Activated CD4-positive, alpha-beta T cell treated with anti-CD3 and anti-CD28 coated beads for 36 hours (primary cell): ENCODE measurements at regions not wholly inside any gene's neighbourhood (a gene's known extent, or its start where the extent isn't known, plus 50 kb on each side); places are given as distances from the start of the nearest gene placed in this dataset.

ENCODE experiments used
- ATAC-seq: fragments of 200-7000 bp; cut with Tn5 transposase; one replicate; pipeline ENCODE4 v1.10.0; 2021; ENCODE audit warnings: mild to moderate bottlenecking, moderate library complexity
- CTCF ChIA-PET: fragments of 350-600 bp; sonication (Branson Sonifier 250); formaldehyde crosslinking; loops from one replicate; lab custom pipeline; 2021; ENCODE audit warnings: antibody characterized with exemption; lab: Charles Lee
- POLR2A ChIA-PET: fragments of 350-600 bp; sonication (Branson Sonifier 250); formaldehyde crosslinking; loops from one replicate; lab custom pipeline; 2021; ENCODE audit warnings: antibody characterized with exemption, inconsistent platforms; lab: Charles Lee
- DNase-seq: peaks from one replicate; pipeline ENCODE4 v3.0.0-alpha.2; 2020
- H3K27ac Mint-ChIP-seq: one replicate; pipeline ENCODE4 v1.8.0; 2021; ENCODE audit warnings: mixed read lengths
- H3K27me3 Mint-ChIP-seq: one replicate; pipeline ENCODE4 v1.8.0; 2021; ENCODE audit warnings: mixed read lengths
- H3K36me3 Mint-ChIP-seq: one replicate; pipeline ENCODE4 v1.8.0; 2021; ENCODE audit warnings: low read depth, mixed read lengths
- H3K4me1 Mint-ChIP-seq: one replicate; pipeline ENCODE4 v1.8.0; 2021; ENCODE audit warnings: mixed read lengths
- H3K4me3 Mint-ChIP-seq: one replicate; pipeline ENCODE4 v1.8.0; 2021; ENCODE audit warnings: mild to moderate bottlenecking, moderate library complexity, mixed read lengths
- H3K9me3 Mint-ChIP-seq: one replicate; pipeline ENCODE4 v1.8.0; 2021; ENCODE audit warnings: low read depth, mixed read lengths
- intact Hi-C, 2 experiments: fragments of 100-400 bp; cut with DNase I in 1 of 2; cut with micrococcal nuclease in 1 of 2; formaldehyde crosslinking; loops; one replicate each; pipeline versions ENCODE4 v1.14.2 to v1.15.1; 2022 to 2024; cut with DNase I, micrococcal nuclease

GRCh38 chr7:46168671-46169383 is 247.8 kb upstream of the IGFBP3 start:
- Mint-ChIP-seq H3K4me1 (no peaks in the 10 kb centered on the region), H3K4me3 (no peak overlapping the region), H3K27ac (no peak overlapping the region), H3K27me3 (no peaks in the 10 kb centered on the region), H3K9me3 (no peaks in the 10 kb centered on the region), H3K36me3 (no peaks in the 10 kb centered on the region)
- DNase-seq (no peak), ATAC-seq (no peak)
- POLR2A ChIA-PET, result no interaction called here
- intact Hi-C loops, result no loop called here
- CTCF ChIA-PET, result no interaction called here

GRCh38 chr7:46168231-46168630 is 247.2 kb upstream of the IGFBP3 start:
- Mint-ChIP-seq H3K27me3 (no peaks in the 10 kb centered on the region), H3K9me3 (no peaks in the 10 kb centered on the region), H3K4me1 (no peaks in the 10 kb centered on the region), H3K27ac (no peak overlapping the region), H3K4me3 (no peak overlapping the region), H3K36me3 (no peaks in the 10 kb centered on the region)
- DNase-seq (no peak), ATAC-seq (no peak)
- POLR2A ChIA-PET, result no interaction called here
- CTCF ChIA-PET, result no interaction called here
- intact Hi-C loops, result no loop called here

GRCh38 chr7:46165276-46165675 is 244.2 kb upstream of the IGFBP3 start:
- intact Hi-C loops, result no loop called here
- no peak for ATAC-seq
- no peaks in the 10 kb centered on the region for H3K27me3 Mint-ChIP-seq
- H3K36me3 Mint-ChIP-seq, result no peaks in the 10 kb centered on the region
- no peaks in the 10 kb centered on the region for H3K4me1 Mint-ChIP-seq
- ChIA-PET POLR2A (no interaction called here), CTCF (no interaction called here)
- H3K4me3 Mint-ChIP-seq, result no peak overlapping the region
- no peaks in the 10 kb centered on the region for H3K9me3 Mint-ChIP-seq
- DNase-seq, result no peak
- no peak overlapping the region for H3K27ac Mint-ChIP-seq

- ATAC-seq, result no peak
- DNase-seq, result no peak
- intact Hi-C loops, result no loop called here
- Mint-ChIP-seq H3K9me3 (no peaks in the 10 kb centered on the region), H3K4me3 (no peak overlapping the region), H3K27ac (no peak overlapping the region), H3K4me1 (no peaks in the 10 kb centered on the region), H3K27me3 (no peaks in the 10 kb centered on the region), H3K36me3 (no peaks in the 10 kb centered on the region)
- ChIA-PET CTCF (no interaction called here), POLR2A (no interaction called here)
These were observed 243.6 kb upstream of the IGFBP3 start for GRCh38 chr7:46164629-46165028.

GRCh38 chr7:46163246-46163645 is 242.2 kb upstream of the IGFBP3 start:
- DNase-seq (no peak), ATAC-seq (no peak)
- H3K36me3 Mint-ChIP-seq, result no peaks in the 10 kb centered on the region
- H3K4me3 Mint-ChIP-seq, result no peak overlapping the region
- intact Hi-C loops, result no loop called here
- no peak overlapping the region for H3K27ac Mint-ChIP-seq
- no peaks in the 10 kb centered on the region for H3K4me1 Mint-ChIP-seq
- POLR2A ChIA-PET, result no interaction called here
- H3K27me3 Mint-ChIP-seq, result no peaks in the 10 kb centered on the region
- CTCF ChIA-PET, result no interaction called here
- H3K9me3 Mint-ChIP-seq, result no peaks in the 10 kb centered on the region

GRCh38 chr7:46162609-46163008 is 241.5 kb upstream of the IGFBP3 start:
- no peaks in the 10 kb centered on the region for H3K36me3 Mint-ChIP-seq
- no peak overlapping the region for H3K27ac Mint-ChIP-seq
- H3K4me1 Mint-ChIP-seq, result no peaks in the 10 kb centered on the region
- DNase-seq, result no peak
- ChIA-PET CTCF (no interaction called here), POLR2A (no interaction called here)
- H3K4me3 Mint-ChIP-seq, result no peak overlapping the region
- no peaks in the 10 kb centered on the region for H3K27me3 Mint-ChIP-seq
- intact Hi-C loops, result no loop called here
- no peak for ATAC-seq
- H3K9me3 Mint-ChIP-seq, result no peaks in the 10 kb centered on the region

GRCh38 chr7:46160861-46161260 is 239.8 kb upstream of the IGFBP3 start:
- Mint-ChIP-seq H3K4me3 (no peak overlapping the region), H3K36me3 (no peaks in the 10 kb centered on the region), H3K27me3 (no peaks in the 10 kb centered on the region), H3K9me3 (no peaks in the 10 kb centered on the region), H3K27ac (no peak overlapping the region), H3K4me1 (no peaks in the 10 kb centered on the region)
- ATAC-seq (no peak), DNase-seq (no peak)
- POLR2A ChIA-PET, result no interaction called here
- intact Hi-C loops, result no loop called here
- CTCF ChIA-PET, result no interaction called here

GRCh38 chr7:46157931-46158330 is 236.9 kb upstream of the IGFBP3 start:
- CTCF ChIA-PET, result interaction anchor here (0.7 kb wide), 1 partner anchor 105 kb away, joined by 3 read pairs; no protein-coding TSS in a partner anchor

GRCh38 chr7:46157404-46157803 is 236.3 kb upstream of the IGFBP3 start:
- Mint-ChIP-seq H3K36me3 (no peaks in the 10 kb centered on the region), H3K4me3 (no peak overlapping the region), H3K27ac (no peak overlapping the region), H3K9me3 (no peaks in the 10 kb centered on the region), H3K27me3 (no peaks in the 10 kb centered on the region), H3K4me1 (no peaks in the 10 kb centered on the region)
- intact Hi-C loops, result no loop called here
- no peak for DNase-seq
- CTCF ChIA-PET, result no interaction called here
- POLR2A ChIA-PET, result no interaction called here
- ATAC-seq, result no peak

More at GRCh38 chr7:46157931-46158330, 236.9 kb upstream of the IGFBP3 start:
- no peaks in the 10 kb centered on the region for H3K27me3 Mint-ChIP-seq
- intact Hi-C loops, result no loop called here
- no peak overlapping the region for H3K4me3 Mint-ChIP-seq
- no peak overlapping the region for H3K27ac Mint-ChIP-seq
- ATAC-seq, result no peak
- POLR2A ChIA-PET, result no interaction called here
- no peaks in the 10 kb centered on the region for H3K36me3 Mint-ChIP-seq
- H3K9me3 Mint-ChIP-seq, result no peaks in the 10 kb centered on the region
- no peaks in the 10 kb centered on the region for H3K4me1 Mint-ChIP-seq
- DNase-seq, result no peak

GRCh38 chr7:46156853-46157252 is 235.8 kb upstream of the IGFBP3 start:
- intact Hi-C loops, result no loop called here
- ChIA-PET POLR2A (no interaction called here), CTCF (no interaction called here)
- no peak for DNase-seq
- Mint-ChIP-seq H3K4me1 (no peaks in the 10 kb centered on the region), H3K36me3 (no peaks in the 10 kb centered on the region), H3K9me3 (no peaks in the 10 kb centered on the region), H3K27ac (no peak overlapping the region), H3K27me3 (no peaks in the 10 kb centered on the region), H3K4me3 (no peak overlapping the region)
- no peak for ATAC-seq

- no peaks in the 10 kb centered on the region for H3K9me3 Mint-ChIP-seq
- intact Hi-C loops, result no loop called here
- CTCF ChIA-PET, result no interaction called here
- H3K27ac Mint-ChIP-seq, result no peak overlapping the region
- ATAC-seq, result no peak
- H3K4me3 Mint-ChIP-seq, result no peak overlapping the region
- no peaks in the 10 kb centered on the region for H3K36me3 Mint-ChIP-seq
- POLR2A ChIA-PET, result no interaction called here
- H3K27me3 Mint-ChIP-seq, result no peaks in the 10 kb centered on the region
- DNase-seq, result no peak
- no peaks in the 10 kb centered on the region for H3K4me1 Mint-ChIP-seq
These were observed 235.0 kb upstream of the IGFBP3 start for GRCh38 chr7:46156086-46156485.

GRCh38 chr7:46155367-46155766 is 234.3 kb upstream of the IGFBP3 start:
- DNase-seq, result no peak
- intact Hi-C loops, result no loop called here
- H3K4me1 Mint-ChIP-seq, result no peaks in the 10 kb centered on the region
- no peaks in the 10 kb centered on the region for H3K27me3 Mint-ChIP-seq
- CTCF ChIA-PET, result no interaction called here
- POLR2A ChIA-PET, result no interaction called here
- ATAC-seq, result no peak
- no peak overlapping the region for H3K27ac Mint-ChIP-seq
- H3K36me3 Mint-ChIP-seq, result no peaks in the 10 kb centered on the region
- H3K9me3 Mint-ChIP-seq, result no peaks in the 10 kb centered on the region
- no peak overlapping the region for H3K4me3 Mint-ChIP-seq
